HG03039 (cell line): ENCODE measurements at regions not wholly inside any gene's neighbourhood (a gene's known extent, or its start where the extent isn't known, plus 50 kb on each side); places are given as distances from the start of the nearest gene placed in this dataset.

ENCODE experiments used
- ATAC-seq: cut with Tn5 transposase; IDR thresholded peaks from one replicate; pipeline ENCODE4 v1.9.1; 2021; ENCODE audit warnings: mild to moderate bottlenecking, moderate library complexity; ENCODE audit not compliant: unreplicated experiment

- ATAC-seq, result no peak
Observed at GRCh38 chr1:37085393-37085792, 51.1 kb upstream of the GRIK3 start.

GRCh38 chr1:37089750-37090149, 55.4 kb upstream of the GRIK3 start:
- ATAC-seq, result no peak

GRCh38 chr1:37090671-37091070, 56.4 kb upstream of the GRIK3 start:
- no peak for ATAC-seq

- no peak for ATAC-seq
Observed at GRCh38 chr1:37092937-37093336, 58.6 kb upstream of the GRIK3 start.

GRCh38 chr1:37094302-37094701, 60.0 kb upstream of the GRIK3 start:
- no peak for ATAC-seq

DNA sequence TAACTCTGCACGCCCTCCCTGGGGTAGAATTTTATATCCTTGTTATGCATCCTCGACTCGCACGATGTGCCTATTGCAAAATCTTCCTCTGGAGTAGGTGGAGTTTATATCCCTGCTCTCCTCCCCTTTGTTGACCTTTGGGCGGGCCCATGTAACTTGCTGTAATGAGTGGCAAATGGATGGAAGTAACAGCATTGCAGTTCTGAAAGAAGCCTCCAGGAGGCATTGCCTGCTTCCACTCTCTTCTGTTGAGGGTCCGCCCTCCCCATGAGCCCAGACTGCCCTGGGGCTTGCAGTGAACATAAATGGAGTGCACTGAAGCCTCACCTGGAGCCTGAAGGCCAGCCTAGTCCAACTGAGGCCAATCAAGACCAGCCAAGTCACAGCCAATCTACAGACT, 62.2 kb upstream of the GRIK3 start:
- ATAC-seq, result no peak

DNA sequence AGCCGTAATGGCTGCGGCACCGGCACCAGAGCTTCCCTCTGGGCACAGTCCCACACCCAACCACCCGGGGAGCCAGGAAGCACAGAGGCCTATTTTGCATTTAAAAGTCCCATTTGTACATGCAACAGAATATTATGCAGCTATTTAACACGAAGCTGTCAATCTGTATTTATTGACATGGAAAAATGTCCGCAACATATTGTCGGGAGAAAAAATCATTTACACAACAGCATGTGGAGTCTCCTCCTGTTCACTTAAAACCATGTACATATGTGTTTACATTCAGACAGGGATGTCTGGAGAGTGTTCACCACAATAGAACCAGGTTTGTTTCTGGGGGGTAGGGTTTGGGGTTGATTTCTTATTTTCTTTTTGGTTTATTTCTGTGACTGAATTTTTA, 63.4 kb upstream of the GRIK3 start:
- no peak for ATAC-seq

DNA sequence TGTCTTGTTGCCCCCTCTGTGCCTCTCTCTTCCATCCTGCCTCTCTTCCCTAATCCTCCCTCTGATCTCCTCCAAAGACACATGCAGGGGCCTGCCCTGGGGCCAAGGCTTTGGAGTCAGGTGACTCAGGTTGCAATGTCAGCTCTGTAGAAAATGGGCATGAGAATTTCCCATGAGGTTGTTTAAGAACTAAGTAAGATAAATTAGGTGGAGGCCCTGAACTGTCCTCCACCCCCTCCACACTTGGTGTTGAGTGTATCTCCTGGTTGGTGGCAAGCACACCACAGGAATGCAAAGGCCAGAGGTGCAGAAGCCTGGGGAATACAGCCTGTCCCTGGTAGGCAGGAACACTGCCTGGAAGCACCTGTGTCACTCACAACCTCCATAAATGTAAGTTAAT, 63.9 kb upstream of the GRIK3 start:
- ATAC-seq, result no peak

DNA sequence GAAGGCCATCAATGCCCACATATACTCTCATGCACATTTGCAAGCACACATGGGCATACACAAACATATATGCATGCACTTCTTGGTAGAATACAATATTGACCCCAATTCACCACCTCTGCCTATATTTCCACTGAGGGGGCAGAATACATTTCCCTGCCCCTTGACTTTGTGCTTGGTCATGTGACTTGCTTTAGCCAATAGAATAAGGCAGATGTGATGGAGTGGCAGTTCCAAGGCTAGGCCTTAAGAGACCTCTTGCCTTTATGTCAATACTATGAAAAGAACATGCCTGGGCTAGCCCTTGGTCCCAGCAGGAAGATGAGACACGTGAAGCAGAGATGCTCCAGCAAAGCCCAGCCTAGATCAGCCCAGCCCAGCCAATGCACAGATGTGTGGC, 66.0 kb upstream of the GRIK3 start:
- no peak for ATAC-seq

GRCh38 chr1:37102656-37103382, 68.5 kb upstream of the GRIK3 start:
- ATAC-seq, result no peak

- no peak for ATAC-seq
Observed at GRCh38 chr1:37105911-37106310, 71.6 kb upstream of the GRIK3 start.

- no peak for ATAC-seq
Observed at GRCh38 chr1:37107153-37107907, 73.0 kb upstream of the GRIK3 start.

DNA sequence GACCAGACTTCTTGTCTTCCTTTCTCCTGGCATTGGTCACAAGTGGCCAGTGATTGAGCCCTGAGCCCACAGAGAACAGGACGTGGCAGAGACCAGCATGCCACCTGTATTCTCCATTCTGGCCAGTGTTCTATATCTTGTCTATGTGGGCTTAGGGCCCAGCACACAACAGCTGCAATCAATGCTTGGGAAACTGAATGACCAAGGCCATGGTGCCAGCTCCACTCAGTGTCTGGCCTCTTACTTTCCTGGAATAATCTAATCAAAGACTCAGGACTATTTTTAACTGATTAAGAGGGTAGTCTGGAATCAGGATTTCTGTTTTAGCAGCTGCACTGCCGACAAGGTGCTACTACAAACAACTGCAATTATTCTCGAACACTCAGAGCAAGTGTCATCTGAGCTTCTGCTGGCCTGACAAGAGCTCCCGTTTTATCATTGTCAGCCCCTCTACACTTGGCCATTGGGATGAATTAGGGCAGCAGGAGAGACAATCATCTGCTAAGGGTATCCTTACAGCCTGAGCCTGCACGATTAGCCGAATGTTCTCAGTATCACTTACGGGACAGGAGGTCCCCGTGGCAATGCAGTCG, 74.4 kb upstream of the GRIK3 start:
- no peak for ATAC-seq

GRCh38 chr1:37112430-37112829, 78.1 kb upstream of the GRIK3 start:
- no peak for ATAC-seq

DNA sequence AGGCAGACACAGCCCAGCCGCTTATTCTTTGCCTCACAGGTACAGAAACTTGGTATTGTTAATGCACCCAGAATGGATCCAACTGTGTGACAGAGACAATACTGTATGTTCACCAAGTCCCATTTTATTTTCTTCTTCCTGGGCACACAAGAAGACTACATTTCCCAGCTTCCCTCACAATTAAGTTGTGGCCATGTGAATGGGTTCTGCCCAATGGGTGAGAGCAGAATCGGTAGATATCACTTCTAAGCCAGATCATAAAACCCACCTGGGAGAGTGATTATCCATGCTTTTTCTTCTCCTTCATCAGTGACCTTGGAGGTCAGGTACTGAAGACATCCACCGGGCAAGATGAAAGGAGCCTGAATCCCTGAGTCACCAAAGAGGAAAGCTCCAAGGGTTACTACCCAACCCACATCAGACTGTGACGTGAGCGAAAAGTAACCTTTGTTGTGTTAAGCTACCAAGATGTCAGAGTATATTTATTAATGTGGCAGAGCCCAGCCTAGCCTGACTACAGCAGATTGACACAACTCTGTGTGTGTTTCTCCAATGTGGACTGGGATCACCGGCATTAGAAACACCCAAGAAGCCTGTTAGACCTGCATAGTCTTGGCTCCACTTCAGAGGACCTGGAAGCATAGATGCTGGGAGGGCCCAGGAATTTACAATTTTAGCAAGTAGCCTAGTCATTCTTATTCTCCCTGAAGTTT, 79.1 kb upstream of the GRIK3 start:
- no peak for ATAC-seq

DNA sequence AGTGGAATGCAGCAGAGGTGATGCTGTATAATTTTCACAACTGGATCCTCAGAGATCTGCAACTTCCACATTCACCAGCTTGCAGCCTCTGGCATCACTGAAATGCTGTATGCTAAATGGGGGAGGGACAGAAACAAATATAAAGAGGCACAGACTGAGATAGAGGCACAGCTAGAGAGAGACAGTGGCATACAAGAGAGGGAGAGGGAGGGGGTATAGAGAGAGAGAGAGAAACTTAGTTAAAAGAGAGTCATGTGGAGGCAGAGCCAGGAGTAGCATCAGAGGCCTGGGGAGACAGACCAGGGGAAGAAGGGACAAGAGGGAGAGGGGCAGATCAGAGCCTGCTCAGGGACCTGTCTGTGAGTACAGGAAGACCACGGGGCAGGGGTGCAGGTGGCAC, 84.5 kb upstream of the GRIK3 start:
- ATAC-seq, result no peak

DNA sequence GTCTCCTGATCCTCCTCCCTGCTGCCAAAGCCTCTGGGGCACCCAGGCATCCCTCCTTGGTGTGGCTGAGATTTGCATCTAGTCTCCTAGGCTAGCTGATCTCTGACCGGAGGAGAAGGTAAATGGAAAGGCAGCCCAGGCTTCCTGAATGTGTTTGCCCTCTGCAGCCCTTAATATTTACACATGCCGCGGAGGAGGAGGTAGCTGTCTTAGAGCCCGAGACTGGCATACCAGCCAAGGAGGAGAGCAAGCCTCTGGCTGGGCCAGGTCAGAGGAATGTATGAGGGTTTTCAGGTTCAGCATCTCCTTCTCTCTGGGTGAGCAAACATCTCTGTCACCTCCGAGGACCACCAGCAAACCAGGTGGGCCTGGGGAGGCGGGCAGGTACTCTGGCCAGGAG, 86.0 kb upstream of the GRIK3 start:
- ATAC-seq, result no peak

GRCh38 chr1:37123276-37124115, 89.2 kb upstream of the GRIK3 start:
- ATAC-seq, result no peak

DNA sequence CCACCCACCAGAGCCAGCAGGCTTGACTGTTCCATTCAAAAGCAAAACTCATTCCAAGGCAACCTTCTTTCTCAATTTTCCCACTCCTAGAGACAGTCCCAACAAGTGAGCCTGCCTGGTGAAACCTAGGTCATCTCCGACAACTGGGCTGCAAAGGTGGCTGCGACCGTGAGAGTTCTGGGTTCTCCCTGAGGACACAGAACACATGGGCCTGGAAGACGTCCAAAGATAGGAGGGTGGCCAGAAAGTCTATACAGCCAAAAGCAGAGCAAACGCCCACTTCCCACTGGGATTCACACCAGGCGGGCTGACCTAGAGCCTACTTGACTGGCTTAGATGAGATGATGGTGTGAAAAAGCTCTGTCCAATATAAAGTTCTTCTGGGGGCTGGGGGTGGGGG, 90.2 kb upstream of the GRIK3 start:
- no peak for ATAC-seq

- ATAC-seq, result no peak
Observed at GRCh38 chr1:37125295-37125694, 91.0 kb upstream of the GRIK3 start.
